Neural cell (in vitro differentiated cells): ENCODE measurements at regions not wholly inside any gene's neighbourhood (a gene's known extent, or its start where the extent isn't known, plus 50 kb on each side); places are given as distances from the start of the nearest gene placed in this dataset.

ENCODE experiments used
- H2AFZ ChIP-seq: fragments of 200-600, 300-800 bp; sonication (generic), shearing (Covaris generic); 2 replicates; pipeline ENCODE4 v1.6.0; 2014; ENCODE audit warnings: low read depth, mild to moderate bottlenecking, antibody characterized with exemption, low read length, moderate library complexity
- H3F3A ChIP-seq: fragments of 200-600 bp; shearing (Covaris generic); 2 replicates; pipeline ENCODE4 v1.6.1; 2016; ENCODE audit warnings: mild to moderate bottlenecking, moderate library complexity, mixed read lengths, antibody characterized with exemption, low read length; ENCODE audit not compliant: insufficient read depth, poor library complexity, severe bottlenecking
- H3K27ac ChIP-seq: fragments of 200-600, 300-800 bp; sonication (generic), shearing (Covaris generic); 2 replicates; pipeline ENCODE4 v1.5.1; 2014; ENCODE audit warnings: mild to moderate bottlenecking, low read length, moderate library complexity
- H3K27me3 ChIP-seq: fragments of 300-800, 200-600 bp; sonication (generic), shearing (Covaris generic); 2 replicates; pipeline ENCODE4 v1.6.0; 2014; ENCODE audit warnings: mild to moderate bottlenecking, low read depth, low read length, moderate library complexity; ENCODE audit not compliant: insufficient read depth
- H3K36me3 ChIP-seq: fragments of 300-800, 200-600 bp; sonication (generic), shearing (Covaris generic); 2 replicates; pipeline ENCODE4 v1.5.1; 2014; ENCODE audit warnings: mild to moderate bottlenecking, antibody characterized with exemption, low read length, moderate library complexity; ENCODE audit not compliant: insufficient read depth
- H3K4me2 ChIP-seq: fragments of 300-800, 200-600 bp; sonication (generic), shearing (Covaris generic); 2 replicates; pipeline ENCODE4 v1.6.0; 2014; ENCODE audit warnings: mild to moderate bottlenecking, low read length
- H3K4me3 ChIP-seq: fragments of 300-800, 200-600 bp; sonication (generic), shearing (Covaris generic); 2 replicates; pipeline ENCODE4 v1.5.1; 2014; ENCODE audit warnings: mild to moderate bottlenecking, low read length, moderate library complexity
- H3K79me2 ChIP-seq: fragments of 200-600 bp; shearing (Covaris generic); replicated peaks from 2 replicates; pipeline ENCODE4 v1.6.0; 2014; ENCODE audit warnings: mild to moderate bottlenecking, low read length, moderate library complexity; ENCODE audit not compliant: insufficient read depth
- H3K9ac ChIP-seq: fragments of 300-800, 200-600 bp; sonication (generic), shearing (Covaris generic); 2 replicates; pipeline ENCODE4 v1.6.1; 2016; ENCODE audit warnings: mild to moderate bottlenecking, low read length, mixed read lengths
- H3K9me2 ChIP-seq: fragments of 200-600 bp; shearing (Covaris generic); 2 replicates; pipeline ENCODE4 v1.6.1; 2016; ENCODE audit warnings: mild to moderate bottlenecking, low read length, mixed read lengths; ENCODE audit not compliant: insufficient read depth
- H3K9me3 ChIP-seq: fragments of 200-600, 300-800 bp; sonication (generic), shearing (Covaris generic); 2 replicates; pipeline ENCODE4 v1.6.1; 2016; ENCODE audit warnings: mild to moderate bottlenecking, mixed run types, low read length, moderate library complexity, mixed read lengths
- H4K20me1 ChIP-seq: fragments of 200-600 bp; shearing (Covaris generic); 2 replicates; pipeline ENCODE4 v1.6.1; 2016; ENCODE audit warnings: mild to moderate bottlenecking, mixed run types; ENCODE audit not compliant: insufficient read depth
- CTCF ChIP-seq: fragments of 450-650 bp; IDR thresholded peaks from 2 replicates; pipeline ENCODE4 v1.5.1; 2014; ENCODE audit warnings: antibody characterized with exemption, mild to moderate bottlenecking, moderate library complexity; ENCODE audit not compliant: poor library complexity, severe bottlenecking
- EP300 ChIP-seq: fragments of 450-650 bp; conservative IDR thresholded peaks from 2 replicates; pipeline ENCODE4 v1.6.1; 2014; ENCODE audit warnings: antibody characterized with exemption, mild to moderate bottlenecking, moderate library complexity; ENCODE audit not compliant: poor library complexity, severe bottlenecking
- EZH2 ChIP-seq: fragments of 200-600, 300-800 bp; shearing (Covaris generic), sonication (generic); IDR thresholded peaks from 2 replicates; pipeline ENCODE4 v1.6.1; 2014; ENCODE audit warnings: antibody characterized with exemption, low read length, borderline replicate concordance, mild to moderate bottlenecking; ENCODE audit not compliant: insufficient read depth, poor library complexity, severe bottlenecking
- MXI1 ChIP-seq: fragments of 450-650 bp; conservative IDR thresholded peaks from 2 replicates; pipeline ENCODE4 v1.6.1; 2014; ENCODE audit warnings: antibody characterized with exemption, mild to moderate bottlenecking; ENCODE audit not compliant: poor library complexity, severe bottlenecking
- POLR2AphosphoS5 ChIP-seq: IDR thresholded peaks from 2 replicates; pipeline ENCODE4 v1.6.1; 2012
- RAD21 ChIP-seq: fragments of 450-650 bp; conservative IDR thresholded peaks from 2 replicates; pipeline ENCODE4 v1.6.1; 2014; ENCODE audit warnings: antibody characterized with exemption, mild to moderate bottlenecking, moderate library complexity
- REST ChIP-seq: IDR thresholded peaks from 2 replicates; pipeline ENCODE4 v1.6.1; 2012; ENCODE audit warnings: borderline replicate concordance
- SMC3 ChIP-seq: fragments of 450-650 bp; conservative IDR thresholded peaks from 2 replicates; pipeline ENCODE4 v1.6.1; 2014; ENCODE audit warnings: antibody characterized with exemption, mild to moderate bottlenecking, moderate library complexity; ENCODE audit not compliant: poor library complexity
- TAF1 ChIP-seq: IDR thresholded peaks from 2 replicates; pipeline ENCODE4 v1.6.1; 2012; ENCODE audit warnings: low read depth

- Histone ChIP-seq H3K27ac (no peak overlapping the region), H3K4me3 (no peak overlapping the region), H3K9me3 (no peaks in the 10 kb centered on the region), H3K9ac (no peak overlapping the region), H2AFZ (no peak overlapping the region), H3K79me2 (no peaks in the 10 kb centered on the region), H3K36me3 (no peaks in the 10 kb centered on the region), H3K27me3 (no peaks in the 10 kb centered on the region), H3F3A (no peaks in the 10 kb centered on the region), H3K9me2 (no peaks in the 10 kb centered on the region), H3K4me2 (no peak overlapping the region), H4K20me1 (no peaks in the 10 kb centered on the region)
- no peak for TF ChIP-seq EP300
- no peak for TF ChIP-seq EZH2
- TF ChIP-seq RAD21, result no peak
- no peak for TF ChIP-seq SMC3
- TF ChIP-seq MXI1, result no peak
- TF ChIP-seq REST, result no peak
- TF ChIP-seq POLR2AphosphoS5, result no peak
- TF ChIP-seq CTCF, result no peak
- no peak for TF ChIP-seq TAF1
These were observed 1825.1 kb upstream of the IGFBP7 start for GRCh38 chr4:58935332-58935731.

- H3K9ac ChIP-seq, result no peak overlapping the region
- TF ChIP-seq EZH2, result no peak
These were observed 1826.3 kb upstream of the IGFBP7 start for GRCh38 chr4:58936436-58936835.

GRCh38 chr4:58940167-58940566, 1830.0 kb upstream of the IGFBP7 start:
- no peak overlapping the region for H3K4me2 ChIP-seq
- H3K36me3 ChIP-seq, result no peaks in the 10 kb centered on the region
- no peak overlapping the region for H2AFZ ChIP-seq

More at GRCh38 chr4:58936436-58936835, 1826.3 kb upstream of the IGFBP7 start:
- H3K4me3 ChIP-seq, result no peak overlapping the region
- H3K27me3 ChIP-seq, result no peaks in the 10 kb centered on the region
- no peaks in the 10 kb centered on the region for H3F3A ChIP-seq
- H3K9me2 ChIP-seq, result no peaks in the 10 kb centered on the region
- H4K20me1 ChIP-seq, result no peaks in the 10 kb centered on the region
- H3K79me2 ChIP-seq, result no peaks in the 10 kb centered on the region
- no peak overlapping the region for H3K27ac ChIP-seq
- no peak overlapping the region for H3K4me2 ChIP-seq
- no peaks in the 10 kb centered on the region for H3K36me3 ChIP-seq
- no peak overlapping the region for H2AFZ ChIP-seq
- no peaks in the 10 kb centered on the region for H3K9me3 ChIP-seq

More at GRCh38 chr4:58940167-58940566, 1830.0 kb upstream of the IGFBP7 start:
- Histone ChIP-seq H3K79me2 (no peaks in the 10 kb centered on the region), H3K27me3 (no peaks in the 10 kb centered on the region), H3K9ac (no peak overlapping the region), H3K27ac (no peak overlapping the region), H3K9me2 (no peaks in the 10 kb centered on the region), H4K20me1 (no peaks in the 10 kb centered on the region), H3F3A (no peaks in the 10 kb centered on the region), H3K9me3 (no peaks in the 10 kb centered on the region), H3K4me3 (no peak overlapping the region)
- no peak for TF ChIP-seq MXI1
- TF ChIP-seq POLR2AphosphoS5, result no peak
- TF ChIP-seq TAF1, result no peak
- TF ChIP-seq EZH2, result no peak
- no peak for TF ChIP-seq EP300
- no peak for TF ChIP-seq REST
- TF ChIP-seq RAD21, result no peak
